ENCODE measurements at regions not wholly inside any gene's neighbourhood (a gene's known extent, or its start where the extent isn't known, plus 50 kb on each side); places are given as distances from the start of the nearest gene placed in this dataset.

DNA sequence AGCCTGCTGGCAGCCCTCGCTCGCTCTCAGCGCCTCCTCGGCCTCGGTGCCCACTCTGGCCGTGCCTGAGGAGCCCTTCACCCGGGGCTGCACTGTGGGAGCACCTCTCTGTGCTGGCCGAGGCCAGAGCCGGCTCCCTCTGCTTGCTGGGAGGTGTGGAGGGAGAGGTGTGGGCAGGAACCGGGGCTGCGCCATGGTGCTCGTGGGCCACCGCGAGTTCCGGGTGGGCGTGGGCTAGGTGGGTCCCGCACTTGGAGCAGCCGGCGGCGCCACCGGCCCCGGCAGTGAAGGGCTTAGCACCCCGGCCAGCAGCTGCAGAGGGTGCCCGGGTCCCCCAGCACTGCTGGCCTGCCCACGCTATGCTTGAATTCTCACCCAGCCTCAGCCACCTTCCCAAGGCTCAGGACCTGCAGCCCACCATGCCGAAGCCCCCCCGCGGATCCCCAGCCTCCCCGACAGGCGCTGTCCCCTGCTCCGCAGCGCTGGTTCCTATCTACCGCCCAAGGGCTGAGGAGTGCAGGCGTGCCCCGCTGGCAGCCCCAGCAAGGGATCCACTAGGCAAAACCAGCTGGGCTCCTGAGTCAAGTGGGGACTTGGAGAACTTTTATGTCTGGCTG, 863.3 kb downstream of the IGSF11 start:
- H3K14ac ChIP-seq (ENCODE audit: low read length), result no peak overlapping the region
- H3K9ac ChIP-seq (ENCODE audit: low read length), result no peak overlapping the region
- no peak for DNase-seq
- H3K9me3 ChIP-seq (ENCODE audit: insufficient read depth, low read depth, low read length), result peaks cover 2% of the 10 kb centered on the region
- no peaks in the 10 kb centered on the region for H3K79me1 ChIP-seq (ENCODE audit: low read length)
- no peak overlapping the region for H4K12ac ChIP-seq (ENCODE audit: low read depth, low read length)
- no peak overlapping the region for H4K91ac ChIP-seq (ENCODE audit: low read depth, low read length)
- no peak overlapping the region for H4K8ac ChIP-seq (ENCODE audit: low read depth, low read length)
- no peaks in the 10 kb centered on the region for H3K4me1 ChIP-seq (ENCODE audit: control insufficient read depth in 1 of 2, insufficient read depth in 2 of 2, low read length in 2 of 2)
- H2AK5ac ChIP-seq (ENCODE audit: low read length), result no peak overlapping the region
- no peaks in the 10 kb centered on the region for H3K27me3 ChIP-seq (ENCODE audit: insufficient read depth, low read length)
- no peaks in the 10 kb centered on the region for H3K36me3 ChIP-seq (ENCODE audit: control insufficient read depth in 1 of 2, insufficient read depth in 2 of 2, low read length in 2 of 2)
- H3K4me3 ChIP-seq (ENCODE audit: low read depth, low read length), result no peak overlapping the region
- no peak overlapping the region for H2AFZ ChIP-seq (ENCODE audit: insufficient read depth, low read length, poor library complexity)
- H2BK120ac ChIP-seq (ENCODE audit: insufficient read depth, low read length, poor library complexity), result no peak overlapping the region
- no peak overlapping the region for H3K23ac ChIP-seq (ENCODE audit: low read length)
- no peak overlapping the region for H2BK5ac ChIP-seq (ENCODE audit: low read depth, low read length, poor library complexity)
- no peak overlapping the region for H3K4ac ChIP-seq (ENCODE audit: low read depth, low read length)
- no peak overlapping the region for H3K27ac ChIP-seq (ENCODE audit: low read depth, low read length)
- no CpG with 5 or more reads among the region's 35 CpGs for WGBS (ENCODE audit: extremely low coverage, insufficient coverage, insufficient read length)
- H3K79me2 ChIP-seq (ENCODE audit: control insufficient read depth, insufficient read depth, low read length, poor library complexity), result no peaks in the 10 kb centered on the region
- H2BK12ac ChIP-seq (ENCODE audit: low read length), result no peak overlapping the region
- H3K4me2 ChIP-seq (ENCODE audit: low read length), result no peak overlapping the region
- H3K18ac ChIP-seq (ENCODE audit: low read length), result no peak overlapping the region

DNA sequence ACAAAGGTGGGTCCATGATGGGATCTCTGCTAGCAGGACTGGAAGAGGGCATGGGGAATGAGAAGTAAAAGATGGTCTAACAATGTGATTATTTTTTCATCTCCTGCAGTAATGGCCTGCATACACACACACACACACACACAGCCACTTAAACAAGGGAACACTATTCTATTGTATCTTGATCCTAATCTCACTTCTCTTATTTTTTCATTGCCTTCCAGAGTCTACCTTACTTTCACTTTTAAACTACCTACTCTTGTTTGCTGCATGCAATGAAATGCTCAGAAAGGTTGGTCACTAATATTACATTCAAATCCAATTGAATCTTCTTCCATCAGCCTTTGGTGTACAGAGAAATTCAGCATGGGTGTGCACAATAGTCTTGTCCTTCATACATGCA, 853.8 kb downstream of the IGSF11 start:
- no peak overlapping the region for H3K4ac ChIP-seq (ENCODE audit: low read depth, low read length)
- H3K4me3 ChIP-seq (ENCODE audit: low read depth, low read length), result no peak overlapping the region
- H4K91ac ChIP-seq (ENCODE audit: low read depth, low read length), result no peak overlapping the region
- no peak overlapping the region for H3K9ac ChIP-seq (ENCODE audit: low read length)
- H2AK5ac ChIP-seq (ENCODE audit: low read length), result no peak overlapping the region
- no peak overlapping the region for H2BK5ac ChIP-seq (ENCODE audit: low read depth, low read length, poor library complexity)
- no peak overlapping the region for H4K8ac ChIP-seq (ENCODE audit: low read depth, low read length)
- no peak overlapping the region for H2BK12ac ChIP-seq (ENCODE audit: low read length)
- H3K9me3 ChIP-seq (ENCODE audit: insufficient read depth, low read depth, low read length), result no peaks in the 10 kb centered on the region
- no peak overlapping the region for H4K12ac ChIP-seq (ENCODE audit: low read depth, low read length)
- H2BK120ac ChIP-seq (ENCODE audit: insufficient read depth, low read length, poor library complexity), result no peak overlapping the region
- H2AFZ ChIP-seq (ENCODE audit: insufficient read depth, low read length, poor library complexity), result no peak overlapping the region
- H3K79me2 ChIP-seq (ENCODE audit: control insufficient read depth, insufficient read depth, low read length, poor library complexity), result no peaks in the 10 kb centered on the region
- H3K23ac ChIP-seq (ENCODE audit: low read length), result no peak overlapping the region
- no peak for DNase-seq
- no peak overlapping the region for H3K27ac ChIP-seq (ENCODE audit: low read depth, low read length)
- H3K36me3 ChIP-seq (ENCODE audit: control insufficient read depth in 1 of 2, insufficient read depth in 2 of 2, low read length in 2 of 2), result no peaks in the 10 kb centered on the region
- H3K79me1 ChIP-seq (ENCODE audit: low read length), result no peaks in the 10 kb centered on the region
- no peaks in the 10 kb centered on the region for H3K27me3 ChIP-seq (ENCODE audit: insufficient read depth, low read length)
- H3K14ac ChIP-seq (ENCODE audit: low read length), result no peak overlapping the region
- no peak overlapping the region for H3K4me2 ChIP-seq (ENCODE audit: low read length)
- H3K4me1 ChIP-seq (ENCODE audit: control insufficient read depth in 1 of 2, insufficient read depth in 2 of 2, low read length in 2 of 2), result no peaks in the 10 kb centered on the region
- H3K18ac ChIP-seq (ENCODE audit: low read length), result no peak overlapping the region

- Histone ChIP-seq H4K12ac (ENCODE audit: low read depth, low read length) (no peak overlapping the region), H3K79me1 (ENCODE audit: low read length) (no peaks in the 10 kb centered on the region), H4K8ac (ENCODE audit: low read depth, low read length) (no peak overlapping the region), H3K36me3 (ENCODE audit: control insufficient read depth in 1 of 2, insufficient read depth in 2 of 2, low read length in 2 of 2) (no peaks in the 10 kb centered on the region), H3K23ac (ENCODE audit: low read length) (no peak overlapping the region), H3K27ac (ENCODE audit: low read depth, low read length) (no peak overlapping the region), H2AFZ (ENCODE audit: insufficient read depth, low read length, poor library complexity) (no peak overlapping the region), H3K27me3 (ENCODE audit: insufficient read depth, low read length) (no peaks in the 10 kb centered on the region), H3K9ac (ENCODE audit: low read length) (no peak overlapping the region), H2AK5ac (ENCODE audit: low read length) (no peak overlapping the region), H3K4ac (ENCODE audit: low read depth, low read length) (no peak overlapping the region), H3K79me2 (ENCODE audit: control insufficient read depth, insufficient read depth, low read length, poor library complexity) (no peaks in the 10 kb centered on the region), H2BK12ac (ENCODE audit: low read length) (no peak overlapping the region), H3K4me2 (ENCODE audit: low read length) (no peak overlapping the region), H3K18ac (ENCODE audit: low read length) (no peak overlapping the region), H2BK5ac (ENCODE audit: low read depth, low read length, poor library complexity) (no peak overlapping the region), H2BK120ac (ENCODE audit: insufficient read depth, low read length, poor library complexity) (no peak overlapping the region), H4K91ac (ENCODE audit: low read depth, low read length) (no peak overlapping the region), H3K14ac (ENCODE audit: low read length) (no peak overlapping the region), H3K4me1 (ENCODE audit: control insufficient read depth in 1 of 2, insufficient read depth in 2 of 2, low read length in 2 of 2) (no peaks in the 10 kb centered on the region), H3K4me3 (ENCODE audit: low read depth, low read length) (no peak overlapping the region), H3K9me3 (ENCODE audit: insufficient read depth, low read depth, low read length) (no peaks in the 10 kb centered on the region)
- DNase-seq, result no peak
- WGBS (ENCODE audit: extremely low coverage, insufficient coverage, insufficient read length), result no CpG with 5 or more reads among the region's 1 CpG
Observed at GRCh38 chr3:118181274-118181673, 853.4 kb downstream of the IGSF11 start.

DNA sequence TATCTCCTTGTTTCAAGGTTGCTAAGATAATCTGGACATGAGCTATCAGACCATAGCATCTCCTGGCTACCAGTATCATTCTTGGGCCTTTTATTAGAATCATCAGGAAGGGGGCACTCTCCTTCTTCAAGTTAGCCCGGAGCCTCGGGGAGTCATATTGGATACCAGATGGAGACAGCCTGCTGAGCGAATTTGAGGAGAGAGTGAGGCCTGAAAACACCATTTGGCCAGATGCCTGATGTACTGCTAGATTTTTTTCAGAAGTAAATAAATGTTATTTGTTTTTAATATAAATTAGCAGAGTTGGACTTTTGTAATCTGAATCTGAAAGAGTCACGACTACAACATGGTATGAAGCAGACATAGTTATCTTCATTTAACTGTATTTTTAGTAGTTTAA, 848.6 kb downstream of the IGSF11 start:
- no peak overlapping the region for H4K91ac ChIP-seq (ENCODE audit: low read depth, low read length)
- no peak overlapping the region for H3K14ac ChIP-seq (ENCODE audit: low read length)
- no peak overlapping the region for H2AFZ ChIP-seq (ENCODE audit: insufficient read depth, low read length, poor library complexity)
- H3K27ac ChIP-seq (ENCODE audit: low read depth, low read length), result no peak overlapping the region
- H3K18ac ChIP-seq (ENCODE audit: low read length), result no peak overlapping the region
- DNase-seq, result no peak
- no peak overlapping the region for H2BK5ac ChIP-seq (ENCODE audit: low read depth, low read length, poor library complexity)
- H2BK120ac ChIP-seq (ENCODE audit: insufficient read depth, low read length, poor library complexity), result no peak overlapping the region
- no peak overlapping the region for H3K23ac ChIP-seq (ENCODE audit: low read length)
- H3K4me1 ChIP-seq (ENCODE audit: control insufficient read depth in 1 of 2, insufficient read depth in 2 of 2, low read length in 2 of 2), result no peaks in the 10 kb centered on the region
- no peak overlapping the region for H4K8ac ChIP-seq (ENCODE audit: low read depth, low read length)
- no peak overlapping the region for H3K9ac ChIP-seq (ENCODE audit: low read length)
- H4K12ac ChIP-seq (ENCODE audit: low read depth, low read length), result no peak overlapping the region
- H3K79me2 ChIP-seq (ENCODE audit: control insufficient read depth, insufficient read depth, low read length, poor library complexity), result no peaks in the 10 kb centered on the region
- WGBS (ENCODE audit: extremely low coverage, insufficient coverage, insufficient read length), result no CpG with 5 or more reads among the region's 4 CpGs
- H2AK5ac ChIP-seq (ENCODE audit: low read length), result no peak overlapping the region
- H3K9me3 ChIP-seq (ENCODE audit: insufficient read depth, low read depth, low read length), result no peaks in the 10 kb centered on the region
- H3K36me3 ChIP-seq (ENCODE audit: control insufficient read depth in 1 of 2, insufficient read depth in 2 of 2, low read length in 2 of 2), result no peaks in the 10 kb centered on the region
- H3K4me3 ChIP-seq (ENCODE audit: low read depth, low read length), result no peak overlapping the region
- H2BK12ac ChIP-seq (ENCODE audit: low read length), result no peak overlapping the region
- H3K27me3 ChIP-seq (ENCODE audit: insufficient read depth, low read length), result no peaks in the 10 kb centered on the region
- H3K4me2 ChIP-seq (ENCODE audit: low read length), result no peak overlapping the region
- no peak overlapping the region for H3K4ac ChIP-seq (ENCODE audit: low read depth, low read length)
- H3K79me1 ChIP-seq (ENCODE audit: low read length), result no peaks in the 10 kb centered on the region

Measured in trophoblast cell (in vitro differentiated cells and primary cell).